Endothelial cell of umbilical vein (primary cell): ENCODE measurements at regions not wholly inside any gene's neighbourhood (a gene's known extent, or its start where the extent isn't known, plus 50 kb on each side); places are given as distances from the start of the nearest gene placed in this dataset.

Experiments
- BruUV-seq: library from RNA; stranded (reverse); fragments of 400-500 nt; replicated peaks from 2 replicates; lab custom pipeline; 2021; lab: Mats Ljungman, UMichigan
- CTCF ChIA-PET: fragments of 300-600, 350-600 bp; sonication (Branson Sonifier 250); formaldehyde crosslinking; loops from one replicate; lab custom pipeline; 2021; ENCODE audit warnings: antibody characterized with exemption, inconsistent platforms; lab: Charles Lee
- POLR2A ChIA-PET: fragments of 300-600, 350-600 bp; sonication (Branson Sonifier 250); formaldehyde crosslinking; loops from one replicate; lab custom pipeline; 2021; ENCODE audit warnings: antibody characterized with exemption, inconsistent platforms; lab: Charles Lee
- DNase-seq: peaks from one replicate; pipeline ENCODE4 v3.0.0-alpha.2; 2011; ENCODE audit warnings: low read depth, low spot score
- FAIRE-seq: peaks from 2 replicates; lab custom pipeline; 2011; peaks lifted over from hg19 to GRCh38; lab: Jason Lieb, UNC
- H2AFZ ChIP-seq: 2 replicates; pipeline ENCODE4 v1.6.0; 2012; ENCODE audit warnings: low read depth, low read length, control low read depth, inconsistent platforms
- H3K27ac ChIP-seq: 2 replicates; pipeline ENCODE4 v1.5.1; 2011; ENCODE audit warnings: low read depth, mild to moderate bottlenecking, control low read depth, low read length, moderate library complexity; ENCODE audit not compliant: insufficient read depth
- H3K27me3 ChIP-seq, 2 experiments: 2 replicates each; pipeline versions ENCODE4 v1.6.0 to v1.6.1; 2011; ENCODE audit warnings: low read length in 2 of 2, mixed read lengths in 1 of 2; ENCODE audit not compliant: control insufficient read depth in 2 of 2, insufficient read depth in 2 of 2
- H3K36me3 ChIP-seq, 2 experiments: 2 replicates in 1 of 2; 3 replicates in 1 of 2; pipeline ENCODE4 v1.5.1; 2011; ENCODE audit warnings: low read length in 2 of 2, mild to moderate bottlenecking in 1 of 2, moderate library complexity in 1 of 2; ENCODE audit not compliant: control insufficient read depth in 2 of 2, insufficient read depth in 2 of 2; ENCODE audit errors: extremely low read depth in 1 of 2
- H3K4me1 ChIP-seq: 3 replicates; pipeline ENCODE4 v1.5.1; 2011; ENCODE audit warnings: mild to moderate bottlenecking, low read length; ENCODE audit not compliant: control insufficient read depth, insufficient read depth; ENCODE audit errors: extremely low read depth
- H3K4me2 ChIP-seq: 2 replicates; pipeline ENCODE4 v1.6.1; 2011; ENCODE audit warnings: low read length, control low read depth, mixed read lengths; ENCODE audit not compliant: insufficient read depth
- H3K4me3 ChIP-seq, 3 experiments: fragments of 200-600 bp in 1 of 3; sonication (generic), shearing (Covaris generic) in 1 of 3; replicated peaks in 1 of 3; 2 replicates each; pipeline ENCODE4 v1.5.1; 2011 to 2016; ENCODE audit warnings: control low read depth in 3 of 3, low read length in 3 of 3, mild to moderate bottlenecking in 2 of 3, inconsistent platforms in 1 of 3, low read depth in 1 of 3, moderate library complexity in 1 of 3; ENCODE audit not compliant: insufficient read depth in 1 of 3
- H3K79me2 ChIP-seq: 2 replicates; pipeline ENCODE4 v1.6.0; 2012; ENCODE audit warnings: low read length, inconsistent platforms; ENCODE audit not compliant: control insufficient read depth, insufficient read depth
- H3K9ac ChIP-seq: replicated peaks from 2 replicates; pipeline ENCODE3; 2011; ENCODE audit warnings: low read length, control low read depth; ENCODE audit not compliant: insufficient read depth; ENCODE audit errors: extremely low read depth
- H3K9me1 ChIP-seq: replicated peaks from 3 replicates; pipeline ENCODE4 v1.6.0; 2011; ENCODE audit warnings: mild to moderate bottlenecking, low read length; ENCODE audit not compliant: control insufficient read depth, insufficient read depth; ENCODE audit errors: extremely low read depth
- H3K9me3 ChIP-seq: replicated peaks from 2 replicates; pipeline ENCODE4 v1.5.1; 2012; ENCODE audit warnings: low read length, inconsistent platforms; ENCODE audit not compliant: control insufficient read depth, insufficient read depth
- H4K20me1 ChIP-seq: replicated peaks from 2 replicates; pipeline ENCODE3; 2011; ENCODE audit warnings: mild to moderate bottlenecking, low read length; ENCODE audit not compliant: control insufficient read depth, insufficient read depth; ENCODE audit errors: extremely low read depth
- CTCF ChIP-seq, 2 donors: IDR thresholded peaks; 1 replicate in 1 of 2; 2 replicates in 1 of 2; pipeline ENCODE4 v1.5.1; 2011; ENCODE audit warnings: low read length in 2 of 2, mild to moderate bottlenecking in 2 of 2, moderate library complexity in 2 of 2, control low read depth in 1 of 2, inconsistent platforms in 1 of 2, low read depth in 1 of 2; ENCODE audit not compliant: insufficient read depth in 1 of 2; ENCODE audit errors: extremely low read depth in 1 of 2
- FOS ChIP-seq: IDR thresholded peaks from 2 replicates; pipeline ENCODE4 v1.6.1; 2011; ENCODE audit warnings: mild to moderate bottlenecking, low read length, moderate library complexity, borderline replicate concordance; ENCODE audit not compliant: insufficient read depth
- GATA2 ChIP-seq: IDR thresholded peaks from 2 replicates; pipeline ENCODE4 v1.7.0; 2011; ENCODE audit warnings: low read depth, mild to moderate bottlenecking, moderate library complexity, mixed read lengths, low read length; ENCODE audit not compliant: insufficient read length, insufficient read depth
- JUN ChIP-seq: IDR thresholded peaks from 2 replicates; pipeline ENCODE4 v1.6.1; 2011; ENCODE audit warnings: borderline replicate concordance, low read depth; ENCODE audit not compliant: insufficient read length, insufficient read depth
- POLR2A ChIP-seq: IDR thresholded peaks from 2 replicates; pipeline ENCODE4 v1.6.1; 2012; ENCODE audit warnings: low read depth, mild to moderate bottlenecking, control low read depth, low read length
- POLR2AphosphoS5 ChIP-seq: IDR thresholded peaks from 2 replicates; pipeline ENCODE4 v1.6.1; 2012; ENCODE audit warnings: low read depth, mild to moderate bottlenecking, control low read depth, low read length, moderate library complexity; ENCODE audit not compliant: insufficient read depth
- dilution Hi-C: fragments of 300-500 bp; cut with MboI; formaldehyde crosslinking; loops from one replicate; pipeline ENCODE4 v1.15.0; 2019; ENCODE audit warnings: low sequenced_read_pairs; ENCODE audit not compliant: extremely low pct_ligation_motif_present
- intact Hi-C: fragments of 100-400 bp; cut with micrococcal nuclease; formaldehyde crosslinking; loops from one replicate; pipeline ENCODE4 v1.10.0; 2022

- Histone ChIP-seq H3K79me2 (no peaks in the 10 kb centered on the region), H3K36me3 (no peaks in the 10 kb centered on the region), H3K4me2 (peak overlapping the region; percentile 5), H4K20me1 (no peaks in the 10 kb centered on the region), H3K27ac (peak overlapping the region; percentile 88), H3K9me1 (no peaks in the 10 kb centered on the region), H3K9me3 (no peaks in the 10 kb centered on the region), H3K27me3 (no peaks in the 10 kb centered on the region), H3K4me3 (no peak overlapping the region), H3K4me1 (peaks cover 16% of the 10 kb centered on the region), H3K9ac (no peak overlapping the region), H2AFZ (peak overlapping the region; percentile 64)
- no TSS peak for BruUV-seq
- dilution Hi-C loops: no loop called here
- DNase-seq: peak; percentile 11
- FAIRE-seq: no peak
- CTCF ChIA-PET: interaction anchor here (0.6 to 2.1 kb wide), 15 partner anchors 12 to 208 kb away, joined by 3 to 13 read pairs (median 4); no protein-coding TSS in a partner anchor
- intact Hi-C loops: no loop called here
- POLR2A ChIA-PET: no interaction called here
- no peak for TF ChIP-seq POLR2A
- peak; percentile 81 for TF ChIP-seq GATA2
These were observed 53.2 kb upstream of the RAB27B start for GRCh38 chr18:54774981-54775665.

DNA sequence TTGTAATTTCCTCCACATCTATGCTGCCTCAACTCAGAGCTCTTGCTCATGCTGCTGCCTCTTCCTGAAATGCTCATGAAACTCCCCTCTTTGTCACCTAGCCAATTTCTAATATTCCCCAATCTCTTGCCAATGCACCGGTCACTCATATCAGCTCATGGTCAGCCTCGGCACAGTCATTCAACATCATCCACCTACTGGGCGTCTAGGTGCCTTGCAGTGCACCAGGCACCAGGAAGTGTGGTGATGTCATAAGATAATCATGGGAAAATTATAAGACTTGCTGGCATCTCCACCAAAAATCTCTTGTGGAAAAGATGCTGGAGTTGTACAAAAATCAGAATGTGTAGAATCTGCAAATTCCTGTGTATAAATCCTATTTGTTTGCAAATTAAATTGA is 52.6 kb upstream of the RAB27B start:
- DNase-seq: peak; percentile 68

More for the DNA sequence above, 52.6 kb upstream of the RAB27B start:
- no peak overlapping the region for H2AFZ ChIP-seq
- FAIRE-seq: peak; percentile 46
- H3K4me1 ChIP-seq: peaks cover 16% of the 10 kb centered on the region
- CTCF ChIA-PET: interaction anchor here (0.6 to 2.1 kb wide), 12 partner anchors 12 to 208 kb away, joined by 3 to 13 read pairs (median 4); no protein-coding TSS in a partner anchor
- peak overlapping the region; percentile 88 for H3K27ac ChIP-seq
- H3K79me2 ChIP-seq: no peaks in the 10 kb centered on the region
- POLR2A ChIA-PET: no interaction called here
- H3K9me1 ChIP-seq: no peaks in the 10 kb centered on the region
- H3K9me3 ChIP-seq: no peaks in the 10 kb centered on the region
- no peaks in the 10 kb centered on the region for H4K20me1 ChIP-seq
- dilution Hi-C loops: no loop called here
- no peaks in the 10 kb centered on the region for H3K36me3 ChIP-seq
- H3K4me3 ChIP-seq: no peak overlapping the region
- TF ChIP-seq POLR2A (no peak), POLR2AphosphoS5 (no peak), JUN (peak; percentile 45), CTCF (IDR thresholded peaks at IDR 0.05; ENCODE audit: extremely low read depth in 1 of 2, insufficient read depth in 1 of 2, low read depth in 1 of 2, low read length in 2 of 2) (peak; percentile 14 to 38), FOS (peak; percentile 42), GATA2 (no peak)
- intact Hi-C loops: loop anchor here (1.0 kb wide), 1 partner anchor 31 kb away; no protein-coding TSS in a partner anchor
- H3K9ac ChIP-seq: peak overlapping the region; percentile 68
- no peaks in the 10 kb centered on the region for H3K27me3 ChIP-seq
- H3K4me2 ChIP-seq: peak overlapping the region; percentile 42
- TSS peak; percentile 34 for BruUV-seq
